Muscle layer of duodenum (tissue), 2 donors: ENCODE measurements at regions not wholly inside any gene's neighbourhood (a gene's known extent, or its start where the extent isn't known, plus 50 kb on each side); places are given as distances from the start of the nearest gene placed in this dataset.

ENCODE experiments used
- H3K27ac ChIP-seq: one replicate; pipeline ENCODE4 v1.7.0; 2013; ENCODE audit warnings: mild to moderate bottlenecking, low read length
- H3K27me3 ChIP-seq: one replicate; pipeline ENCODE4 v1.7.0; 2013; ENCODE audit warnings: low read depth, mild to moderate bottlenecking, control low read depth, low read length
- H3K36me3 ChIP-seq, 2 donors: one replicate each; pipeline ENCODE4 v1.7.0; 2013; ENCODE audit warnings: low read length in 2 of 2, control low read depth in 1 of 2, mild to moderate bottlenecking in 1 of 2; ENCODE audit not compliant: insufficient read depth in 2 of 2, control insufficient read depth in 1 of 2
- H3K4me1 ChIP-seq, 2 donors: one replicate each; pipeline ENCODE4 v1.7.0; 2013; ENCODE audit warnings: low read length in 2 of 2, mild to moderate bottlenecking in 2 of 2, control low read depth in 1 of 2, moderate library complexity in 1 of 2; ENCODE audit not compliant: insufficient read depth in 2 of 2, control insufficient read depth in 1 of 2
- H3K4me3 ChIP-seq, 2 donors: one replicate each; pipeline ENCODE4 v1.7.0; 2013; ENCODE audit warnings: low read length in 2 of 2, low read depth in 1 of 2, mild to moderate bottlenecking in 1 of 2
- H3K9me3 ChIP-seq, 2 donors: one replicate each; pipeline ENCODE4 v1.7.0; 2013; ENCODE audit warnings: low read length in 2 of 2, control low read depth in 1 of 2, mild to moderate bottlenecking in 1 of 2; ENCODE audit not compliant: control insufficient read depth in 1 of 2
- donor health status: healthy.

DNA sequence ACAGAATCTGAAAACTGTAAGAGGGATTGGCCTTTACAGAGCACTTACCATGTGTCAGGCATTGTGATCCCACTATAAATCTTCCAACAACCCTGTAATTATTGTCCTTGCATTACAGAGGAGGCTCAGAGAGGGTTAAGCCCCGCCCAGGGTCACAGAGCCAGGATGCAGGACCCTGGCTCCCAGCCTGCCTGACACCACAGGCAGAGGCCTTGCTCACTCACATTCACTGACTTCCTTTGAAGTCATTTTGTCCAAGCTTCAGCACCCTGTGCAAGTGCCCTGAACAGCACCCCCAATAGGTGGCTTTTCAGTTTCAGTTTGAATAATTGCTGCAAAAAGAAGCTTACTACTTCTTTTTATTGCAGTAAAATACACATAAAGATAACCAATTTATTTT lies 256.8 kb upstream of the NFIA start:
- no peaks in the 10 kb centered on the region for H3K36me3 ChIP-seq
- H3K4me1 ChIP-seq = peaks cover 0 to 5% of the 10 kb centered on the region in 2 donors
- no peaks in the 10 kb centered on the region for H3K9me3 ChIP-seq
- no peak overlapping the region for H3K4me3 ChIP-seq
- no peak overlapping the region for H3K27ac ChIP-seq
- H3K27me3 ChIP-seq = no peaks in the 10 kb centered on the region

DNA sequence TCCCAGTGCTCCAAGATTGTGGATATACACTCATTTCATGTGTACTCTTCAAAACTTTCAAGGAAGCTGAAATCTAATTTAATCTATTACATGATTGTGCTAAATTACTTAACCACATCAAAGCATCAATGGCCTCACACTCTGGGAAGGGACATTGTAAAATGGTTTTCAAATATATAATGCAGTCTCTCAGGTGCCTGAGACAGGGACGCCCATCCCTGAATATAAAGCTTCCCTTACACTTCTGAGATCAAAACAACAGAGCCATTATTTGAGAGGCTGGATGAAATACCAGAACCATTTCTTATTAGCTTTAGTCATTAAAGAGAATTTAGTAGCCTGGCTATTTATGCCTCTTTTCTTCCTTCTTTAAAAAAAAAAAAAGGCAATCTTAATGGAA lies 259.2 kb upstream of the NFIA start:
- Histone ChIP-seq H3K9me3 (no peaks in the 10 kb centered on the region), H3K4me1 (peaks cover 0 to 5% of the 10 kb centered on the region in 2 donors), H3K27me3 (no peaks in the 10 kb centered on the region), H3K36me3 (no peaks in the 10 kb centered on the region), H3K27ac (no peak overlapping the region), H3K4me3 (no peak overlapping the region)

- no peaks in the 10 kb centered on the region for H3K36me3 ChIP-seq
- no peaks in the 10 kb centered on the region for H3K9me3 ChIP-seq
- H3K27me3 ChIP-seq = no peaks in the 10 kb centered on the region
- no peak overlapping the region for H3K4me3 ChIP-seq
- H3K4me1 ChIP-seq = peaks cover 0 to 5% of the 10 kb centered on the region in 2 donors
- no peak overlapping the region for H3K27ac ChIP-seq
Measured at GRCh38 chr1:60822252-60822651, 260.1 kb upstream of the NFIA start.

- H3K9me3 ChIP-seq = no peaks in the 10 kb centered on the region
- H3K36me3 ChIP-seq = no peaks in the 10 kb centered on the region
- H3K4me3 ChIP-seq = no peak overlapping the region
- H3K27me3 ChIP-seq = no peaks in the 10 kb centered on the region
- H3K4me1 ChIP-seq = peaks cover 0 to 5% of the 10 kb centered on the region in 2 donors
- H3K27ac ChIP-seq = no peak overlapping the region
Measured at GRCh38 chr1:60821156-60821555, 261.2 kb upstream of the NFIA start.

- no peak overlapping the region for H3K27ac ChIP-seq
- no peak overlapping the region for H3K4me3 ChIP-seq
- H3K9me3 ChIP-seq = no peaks in the 10 kb centered on the region
Measured at GRCh38 chr1:60818969-60819701, 263.2 kb upstream of the NFIA start.

GRCh38 chr1:60813071-60813470 lies 269.3 kb upstream of the NFIA start:
- Histone ChIP-seq H3K9me3 (no peaks in the 10 kb centered on the region), H3K4me3 (no peak overlapping the region), H3K27ac (no peak overlapping the region), H3K4me1 (no peaks in the 10 kb centered on the region), H3K36me3 (no peaks in the 10 kb centered on the region), H3K27me3 (no peaks in the 10 kb centered on the region)

More at GRCh38 chr1:60818969-60819701, 263.2 kb upstream of the NFIA start:
- Histone ChIP-seq H3K36me3 (no peaks in the 10 kb centered on the region), H3K4me1 (no peaks in the 10 kb centered on the region), H3K27me3 (no peaks in the 10 kb centered on the region)

DNA sequence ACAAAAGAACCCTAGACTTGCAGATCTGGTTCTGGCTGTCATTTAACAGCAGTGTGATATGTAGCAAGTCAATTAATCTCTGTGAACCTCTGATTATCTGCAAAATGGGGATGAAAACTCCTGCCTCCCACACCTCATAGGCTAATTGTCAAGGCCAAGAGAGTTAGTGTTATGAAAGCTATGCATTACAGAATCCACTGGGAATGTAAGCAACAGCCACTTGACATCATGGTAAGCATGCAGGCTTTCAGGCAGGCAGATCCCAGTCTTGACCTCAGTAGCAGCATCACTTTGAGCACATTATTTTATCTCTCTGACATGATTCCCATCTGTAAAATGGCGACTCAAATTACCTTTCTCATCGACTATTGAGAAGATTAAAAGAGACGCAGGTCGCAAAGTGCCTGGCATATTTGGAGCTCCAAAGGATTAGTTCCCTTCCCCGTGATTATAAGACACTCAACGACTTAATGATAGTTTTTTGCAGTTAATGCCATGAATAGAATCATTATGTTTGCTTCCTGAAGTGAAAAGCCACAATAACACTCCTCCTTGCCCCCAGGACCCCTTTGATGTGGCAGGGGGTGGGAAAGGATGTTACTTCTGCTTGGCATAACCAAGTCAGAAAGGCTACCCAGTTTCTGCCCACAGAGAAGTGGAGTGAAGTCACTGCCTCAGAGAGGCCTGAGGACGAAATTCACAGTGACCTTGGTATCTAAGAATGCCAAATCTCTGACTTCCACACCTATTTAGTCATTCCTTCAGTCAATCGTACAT lies 273.0 kb upstream of the NFIA start:
- no peak overlapping the region for H3K27ac ChIP-seq
- no peaks in the 10 kb centered on the region for H3K36me3 ChIP-seq
- peaks cover 0 to 19% of the 10 kb centered on the region in 2 donors for H3K9me3 ChIP-seq
- no peaks in the 10 kb centered on the region for H3K4me1 ChIP-seq
- H3K4me3 ChIP-seq = no peak overlapping the region
- H3K27me3 ChIP-seq = no peaks in the 10 kb centered on the region

GRCh38 chr1:60808676-60809075 lies 273.7 kb upstream of the NFIA start:
- H3K9me3 ChIP-seq = peaks cover 0 to 19% of the 10 kb centered on the region in 2 donors
- no peak overlapping the region for H3K4me3 ChIP-seq
- H3K36me3 ChIP-seq = no peaks in the 10 kb centered on the region
- H3K27me3 ChIP-seq = no peaks in the 10 kb centered on the region
- no peaks in the 10 kb centered on the region for H3K4me1 ChIP-seq
- no peak overlapping the region for H3K27ac ChIP-seq

- H3K27ac ChIP-seq = no peak overlapping the region
- H3K9me3 ChIP-seq = peaks cover 0 to 19% of the 10 kb centered on the region in 2 donors
- H3K4me1 ChIP-seq = no peaks in the 10 kb centered on the region
- no peaks in the 10 kb centered on the region for H3K27me3 ChIP-seq
- no peaks in the 10 kb centered on the region for H3K36me3 ChIP-seq
- H3K4me3 ChIP-seq = no peak overlapping the region
Measured at GRCh38 chr1:60802884-60803283, 279.5 kb upstream of the NFIA start.

GRCh38 chr1:60797351-60797750 lies 285.0 kb upstream of the NFIA start:
- Histone ChIP-seq H3K27ac (no peak overlapping the region), H3K27me3 (no peaks in the 10 kb centered on the region), H3K4me3 (no peak overlapping the region), H3K9me3 (no peaks in the 10 kb centered on the region), H3K36me3 (no peaks in the 10 kb centered on the region), H3K4me1 (no peaks in the 10 kb centered on the region)

DNA sequence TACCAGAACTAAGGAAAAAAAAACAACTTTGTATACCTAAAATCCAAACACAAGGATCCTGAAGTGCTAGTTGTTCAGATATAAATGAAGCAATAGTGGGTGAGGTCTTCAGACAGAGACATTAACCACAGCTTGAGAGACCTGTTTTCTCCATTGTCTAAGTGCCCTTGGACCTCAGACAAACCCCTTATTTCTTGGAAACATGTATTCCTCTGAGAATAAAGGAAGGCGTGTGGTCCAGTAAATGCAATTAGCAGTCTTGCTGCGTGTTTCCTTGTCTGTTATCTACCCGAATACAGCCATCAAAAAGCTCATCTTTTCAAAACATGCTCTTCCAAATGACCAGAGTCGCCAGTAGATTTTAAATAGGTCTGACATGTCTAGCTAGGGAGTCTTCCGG lies 291.1 kb upstream of the NFIA start:
- H3K27ac ChIP-seq = no peak overlapping the region
- no peak overlapping the region for H3K4me3 ChIP-seq
- H3K9me3 ChIP-seq = no peaks in the 10 kb centered on the region
- no peaks in the 10 kb centered on the region for H3K36me3 ChIP-seq
- H3K27me3 ChIP-seq = no peaks in the 10 kb centered on the region
- no peaks in the 10 kb centered on the region for H3K4me1 ChIP-seq
